ENCODE measurements at regions not wholly inside any gene's neighbourhood (a gene's known extent, or its start where the extent isn't known, plus 50 kb on each side); places are given as distances from the start of the nearest gene placed in this dataset.

DNA sequence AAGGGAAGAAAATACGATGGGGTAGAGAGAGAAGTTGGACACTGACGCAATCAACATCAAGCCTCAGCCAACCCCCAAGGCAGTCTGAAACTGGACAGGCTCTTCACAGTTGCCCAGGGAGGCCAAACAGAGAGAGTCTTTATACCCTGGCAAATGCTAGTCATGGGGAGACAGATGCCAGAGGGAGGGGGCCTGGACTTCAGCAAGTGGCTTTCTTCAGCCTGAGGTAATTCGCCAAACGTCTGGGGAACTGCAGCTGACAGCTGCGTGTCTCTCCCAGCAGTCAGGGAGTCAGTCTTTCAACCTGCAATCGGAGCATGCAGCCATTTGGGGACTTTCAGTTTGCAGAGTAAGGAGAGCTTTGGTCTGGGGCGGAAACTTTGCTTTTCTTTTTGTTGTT is 521.6 kb downstream of the TRIML1 start:
- no TSS peak for BruUV-seq (replicated peaks)
- H3K9me3 ChIP-seq (ENCODE audit: control insufficient read depth, insufficient read depth, low read depth, low read length) = no peaks in the 10 kb centered on the region
- no peak for ATAC-seq
- no peaks in the 10 kb centered on the region for H3K27me3 ChIP-seq (ENCODE audit: control insufficient read depth, insufficient read depth, low read length)
- no peaks in the 10 kb centered on the region for H3K36me3 ChIP-seq (ENCODE audit: control insufficient read depth, insufficient read depth, low read length)
- ChIA-PET POLR2A (no interaction called here), CTCF (no interaction called here)
- no peaks in the 10 kb centered on the region for H3K4me1 ChIP-seq (ENCODE audit: control insufficient read depth, insufficient read depth, low read length)
- H3K4me3 ChIP-seq (ENCODE audit: low read depth in 2 of 2, low read length in 2 of 2) = no peak overlapping the region
- H3K27ac ChIP-seq (ENCODE audit: low read length) = no peak overlapping the region
- in situ Hi-C loops (cut with HindIII; ENCODE audit: low pct_unique_long_range_greater_than_20kb, low sequenced_read_pairs) = no loop called here
- no peak for TF ChIP-seq POLR2AphosphoS5 (IDR thresholded peaks at IDR 0.05; ENCODE audit: low read depth, low read length)
- TF ChIP-seq SIN3A (IDR thresholded peaks at IDR 0.05; ENCODE audit: borderline replicate concordance, insufficient read depth, low read depth, low read length) = no peak
- TF ChIP-seq, protein P1, sequence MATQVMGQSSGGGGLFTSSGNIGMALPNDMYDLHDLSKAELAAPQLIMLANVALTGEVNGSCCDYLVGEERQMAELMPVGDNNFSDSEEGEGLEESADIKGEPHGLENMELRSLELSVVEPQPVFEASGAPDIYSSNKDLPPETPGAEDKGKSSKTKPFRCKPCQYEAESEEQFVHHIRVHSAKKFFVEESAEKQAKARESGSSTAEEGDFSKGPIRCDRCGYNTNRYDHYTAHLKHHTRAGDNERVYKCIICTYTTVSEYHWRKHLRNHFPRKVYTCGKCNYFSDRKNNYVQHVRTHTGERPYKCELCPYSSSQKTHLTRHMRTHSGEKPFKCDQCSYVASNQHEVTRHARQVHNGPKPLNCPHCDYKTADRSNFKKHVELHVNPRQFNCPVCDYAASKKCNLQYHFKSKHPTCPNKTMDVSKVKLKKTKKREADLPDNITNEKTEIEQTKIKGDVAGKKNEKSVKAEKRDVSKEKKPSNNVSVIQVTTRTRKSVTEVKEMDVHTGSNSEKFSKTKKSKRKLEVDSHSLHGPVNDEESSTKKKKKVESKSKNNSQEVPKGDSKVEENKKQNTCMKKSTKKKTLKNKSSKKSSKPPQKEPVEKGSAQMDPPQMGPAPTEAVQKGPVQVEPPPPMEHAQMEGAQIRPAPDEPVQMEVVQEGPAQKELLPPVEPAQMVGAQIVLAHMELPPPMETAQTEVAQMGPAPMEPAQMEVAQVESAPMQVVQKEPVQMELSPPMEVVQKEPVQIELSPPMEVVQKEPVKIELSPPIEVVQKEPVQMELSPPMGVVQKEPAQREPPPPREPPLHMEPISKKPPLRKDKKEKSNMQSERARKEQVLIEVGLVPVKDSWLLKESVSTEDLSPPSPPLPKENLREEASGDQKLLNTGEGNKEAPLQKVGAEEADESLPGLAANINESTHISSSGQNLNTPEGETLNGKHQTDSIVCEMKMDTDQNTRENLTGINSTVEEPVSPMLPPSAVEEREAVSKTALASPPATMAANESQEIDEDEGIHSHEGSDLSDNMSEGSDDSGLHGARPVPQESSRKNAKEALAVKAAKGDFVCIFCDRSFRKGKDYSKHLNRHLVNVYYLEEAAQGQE (IDR thresholded peaks at IDR 0.05; ENCODE audit: insufficient read depth in 1 of 2, low read depth in 2 of 2, low read length in 1 of 2) = no peak
- TF ChIP-seq, protein P2, sequence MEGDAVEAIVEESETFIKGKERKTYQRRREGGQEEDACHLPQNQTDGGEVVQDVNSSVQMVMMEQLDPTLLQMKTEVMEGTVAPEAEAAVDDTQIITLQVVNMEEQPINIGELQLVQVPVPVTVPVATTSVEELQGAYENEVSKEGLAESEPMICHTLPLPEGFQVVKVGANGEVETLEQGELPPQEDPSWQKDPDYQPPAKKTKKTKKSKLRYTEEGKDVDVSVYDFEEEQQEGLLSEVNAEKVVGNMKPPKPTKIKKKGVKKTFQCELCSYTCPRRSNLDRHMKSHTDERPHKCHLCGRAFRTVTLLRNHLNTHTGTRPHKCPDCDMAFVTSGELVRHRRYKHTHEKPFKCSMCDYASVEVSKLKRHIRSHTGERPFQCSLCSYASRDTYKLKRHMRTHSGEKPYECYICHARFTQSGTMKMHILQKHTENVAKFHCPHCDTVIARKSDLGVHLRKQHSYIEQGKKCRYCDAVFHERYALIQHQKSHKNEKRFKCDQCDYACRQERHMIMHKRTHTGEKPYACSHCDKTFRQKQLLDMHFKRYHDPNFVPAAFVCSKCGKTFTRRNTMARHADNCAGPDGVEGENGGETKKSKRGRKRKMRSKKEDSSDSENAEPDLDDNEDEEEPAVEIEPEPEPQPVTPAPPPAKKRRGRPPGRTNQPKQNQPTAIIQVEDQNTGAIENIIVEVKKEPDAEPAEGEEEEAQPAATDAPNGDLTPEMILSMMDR (IDR thresholded peaks at IDR 0.05) = no peak
- TF ChIP-seq TCF7L2 (IDR thresholded peaks at IDR 0.05; ENCODE audit: low read depth, low read length) = no peak
- no peak for DNase-seq (ENCODE audit: low read depth, low spot score)
- intact Hi-C loops (cut with micrococcal nuclease; ENCODE audit: unreplicated experiment) = no loop called here

DNA sequence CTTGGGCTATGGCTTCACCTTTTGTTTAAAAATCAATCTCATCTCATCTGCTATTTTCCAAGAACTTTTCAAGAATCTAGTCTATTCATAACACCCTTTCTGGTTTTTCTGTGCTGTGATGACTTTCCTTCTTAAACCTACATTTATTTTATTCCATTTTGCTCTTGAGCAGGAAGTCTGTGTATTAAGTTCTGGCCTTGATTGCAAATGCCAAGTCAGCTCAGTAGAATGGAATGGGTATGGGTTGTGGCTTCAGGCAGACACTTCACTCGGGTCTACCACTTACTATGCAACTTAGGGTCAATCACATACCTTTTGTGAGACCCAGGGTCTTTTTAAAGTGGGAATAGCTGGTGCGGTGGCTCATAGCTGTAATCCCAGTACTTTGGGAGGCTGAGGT is 522.3 kb downstream of the TRIML1 start:
- no peaks in the 10 kb centered on the region for H3K9me3 ChIP-seq (ENCODE audit: control insufficient read depth, insufficient read depth, low read depth, low read length)
- no peaks in the 10 kb centered on the region for H3K4me1 ChIP-seq (ENCODE audit: control insufficient read depth, insufficient read depth, low read length)
- H3K4me3 ChIP-seq (ENCODE audit: low read depth in 2 of 2, low read length in 2 of 2) = no peak overlapping the region
- H3K27me3 ChIP-seq (ENCODE audit: control insufficient read depth, insufficient read depth, low read length) = no peaks in the 10 kb centered on the region
- POLR2A ChIA-PET = no interaction called here
- ATAC-seq (no peak), DNase-seq (ENCODE audit: low read depth, low spot score) (no peak)
- BruUV-seq (replicated peaks) = no TSS peak
- no peak overlapping the region for H3K27ac ChIP-seq (ENCODE audit: low read length)
- TF ChIP-seq, protein P2 (IDR thresholded peaks at IDR 0.05) = no peak
- TF ChIP-seq, protein P1 (IDR thresholded peaks at IDR 0.05; ENCODE audit: insufficient read depth in 1 of 2, low read depth in 2 of 2, low read length in 1 of 2) = no peak
- TF ChIP-seq POLR2AphosphoS5 (IDR thresholded peaks at IDR 0.05; ENCODE audit: low read depth, low read length) = no peak
- TF ChIP-seq SIN3A (IDR thresholded peaks at IDR 0.05; ENCODE audit: borderline replicate concordance, insufficient read depth, low read depth, low read length) = no peak
- TF ChIP-seq TCF7L2 (IDR thresholded peaks at IDR 0.05; ENCODE audit: low read depth, low read length) = no peak
- in situ Hi-C loops (cut with HindIII; ENCODE audit: low pct_unique_long_range_greater_than_20kb, low sequenced_read_pairs) (no loop called here), intact Hi-C loops (cut with micrococcal nuclease; ENCODE audit: unreplicated experiment) (no loop called here)
- H3K36me3 ChIP-seq (ENCODE audit: control insufficient read depth, insufficient read depth, low read length) = no peaks in the 10 kb centered on the region
- CTCF ChIA-PET = no interaction called here
